Glomerular endothelial cell (primary cell): ENCODE measurements at regions not wholly inside any gene's neighbourhood (a gene's known extent, or its start where the extent isn't known, plus 50 kb on each side); places are given as distances from the start of the nearest gene placed in this dataset.
"Not testable (repeated sequence)": the region's sequence is repeated elsewhere in the genome, so short reads cannot be mapped to it uniquely, and the experiment has no call there.

Experiments
- DNase-seq: peaks from one replicate; pipeline ENCODE4 v3.0.0-alpha.2; 2011; ENCODE audit warnings: low read depth, low spot score; ENCODE audit errors: extremely low read depth

- no peak for DNase-seq
These were observed 205.0 kb downstream of the BMP4 start for GRCh38 chr14:53751650-53752049.

GRCh38 chr14:53748691-53749090 is 207.9 kb downstream of the BMP4 start:
- no peak for DNase-seq

- no peak for DNase-seq
These were observed 211.8 kb downstream of the BMP4 start for GRCh38 chr14:53744857-53745256.

- no peak for DNase-seq
These were observed 213.3 kb downstream of the BMP4 start for GRCh38 chr14:53743371-53743770.

GRCh38 chr14:53742233-53742620 is 214.4 kb downstream of the BMP4 start:
- DNase-seq, result no peak

GRCh38 chr14:53741479-53742232 is 215.0 kb downstream of the BMP4 start:
- DNase-seq, result no peak

- no peak for DNase-seq
These were observed 216.1 kb downstream of the BMP4 start for GRCh38 chr14:53740570-53740969.

GRCh38 chr14:53735916-53736315 is 220.7 kb downstream of the BMP4 start:
- no peak for DNase-seq

- no peak for DNase-seq
These were observed 233.4 kb downstream of the BMP4 start for GRCh38 chr14:53723221-53723620.

GRCh38 chr14:53719536-53719935 is 237.1 kb downstream of the BMP4 start:
- no peak for DNase-seq

- no peak for DNase-seq
These were observed 240.0 kb downstream of the BMP4 start for GRCh38 chr14:53716578-53716977.

- peak; percentile 68 for DNase-seq
These were observed 241.4 kb downstream of the BMP4 start for GRCh38 chr14:53715193-53715721.

GRCh38 chr14:53714495-53715192 is 242.0 kb downstream of the BMP4 start:
- DNase-seq, result peak; percentile 9

- not testable (repeated sequence) for DNase-seq
These were observed 243.7 kb downstream of the BMP4 start for GRCh38 chr14:53712901-53713300.

- no peak for DNase-seq
These were observed 245.4 kb downstream of the BMP4 start for GRCh38 chr14:53711205-53711604.

- DNase-seq, result no peak
These were observed 246.0 kb downstream of the BMP4 start for GRCh38 chr14:53710615-53711014.

- no peak for DNase-seq
These were observed 247.2 kb downstream of the BMP4 start for GRCh38 chr14:53709381-53709780.

- no peak for DNase-seq
These were observed 253.2 kb downstream of the BMP4 start for GRCh38 chr14:53703457-53703856.

GRCh38 chr14:53701108-53701875 is 255.3 kb downstream of the BMP4 start:
- DNase-seq, result no peak

- DNase-seq, result no peak
These were observed 260.2 kb downstream of the BMP4 start for GRCh38 chr14:53696217-53696965.
